Glutamatergic neuron (in vitro differentiated cells): ENCODE measurements at regions not wholly inside any gene's neighbourhood (a gene's known extent, or its start where the extent isn't known, plus 50 kb on each side); places are given as distances from the start of the nearest gene placed in this dataset.
"Not testable (repeated sequence)": the region's sequence is repeated elsewhere in the genome, so short reads cannot be mapped to it uniquely, and the experiment has no call there.

ENCODE experiments used
- DNase-seq: peaks from one replicate; pipeline ENCODE4 v3.0.0; 2022
- H3K27ac Mint-ChIP-seq: one replicate; pipeline ENCODE4 v1.8.0; 2020; ENCODE audit warnings: mild to moderate bottlenecking, mixed read lengths, inconsistent platforms; ENCODE audit not compliant: unreplicated experiment
- H3K27me3 Mint-ChIP-seq: one replicate; pipeline ENCODE4 v1.8.0; 2020; ENCODE audit warnings: mild to moderate bottlenecking, moderate library complexity, mixed read lengths, inconsistent platforms; ENCODE audit not compliant: unreplicated experiment
- H3K36me3 Mint-ChIP-seq: one replicate; pipeline ENCODE4 v1.8.0; 2020; ENCODE audit warnings: mild to moderate bottlenecking, mixed read lengths, inconsistent platforms; ENCODE audit not compliant: unreplicated experiment
- H3K4me1 Mint-ChIP-seq: one replicate; pipeline ENCODE4 v1.8.0; 2020; ENCODE audit warnings: mild to moderate bottlenecking, low read depth, mixed read lengths, inconsistent platforms; ENCODE audit not compliant: unreplicated experiment
- H3K4me3 Mint-ChIP-seq: one replicate; pipeline ENCODE4 v1.8.0; 2020; ENCODE audit warnings: mild to moderate bottlenecking, mixed read lengths, inconsistent platforms; ENCODE audit not compliant: unreplicated experiment
- H3K9me3 Mint-ChIP-seq: one replicate; pipeline ENCODE4 v1.8.0; 2020; ENCODE audit warnings: mild to moderate bottlenecking, moderate library complexity, mixed read lengths, inconsistent platforms; ENCODE audit not compliant: unreplicated experiment
- TF ChIP-seq, protein P1 (sequence below): fragments of 200-600 bp; sonication (generic); IDR thresholded peaks from one replicate; pipeline ENCODE4 v1.5.0; 2021; ENCODE audit not compliant: partially characterized antibody, unreplicated experiment

DNA sequence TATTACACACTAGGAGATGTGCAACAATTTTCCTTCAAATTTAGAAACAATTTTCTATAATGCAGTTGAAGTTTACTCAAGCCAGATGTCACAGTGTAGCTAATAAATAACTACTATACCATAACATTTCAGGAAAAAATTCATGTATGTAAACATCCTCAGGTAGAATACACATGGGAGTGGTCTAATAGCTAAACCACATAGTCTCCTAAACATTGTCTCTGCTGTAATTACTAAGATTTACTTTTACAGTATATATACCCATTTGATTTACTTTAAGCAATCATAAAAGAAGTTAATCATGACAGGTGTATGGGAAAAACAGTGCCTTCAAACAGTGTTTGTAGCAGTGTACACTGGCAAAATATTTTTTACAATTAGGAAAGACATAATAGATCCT lies 110.1 kb upstream of the GRM7 start:
- Mint-ChIP-seq H3K36me3 (peaks cover 5% of the 10 kb centered on the region), H3K4me3 (no peak overlapping the region), H3K9me3 (peaks cover 2% of the 10 kb centered on the region), H3K4me1 (no peaks in the 10 kb centered on the region), H3K27me3 (no peaks in the 10 kb centered on the region), H3K27ac (no peak overlapping the region)
- TF ChIP-seq, protein P1, sequence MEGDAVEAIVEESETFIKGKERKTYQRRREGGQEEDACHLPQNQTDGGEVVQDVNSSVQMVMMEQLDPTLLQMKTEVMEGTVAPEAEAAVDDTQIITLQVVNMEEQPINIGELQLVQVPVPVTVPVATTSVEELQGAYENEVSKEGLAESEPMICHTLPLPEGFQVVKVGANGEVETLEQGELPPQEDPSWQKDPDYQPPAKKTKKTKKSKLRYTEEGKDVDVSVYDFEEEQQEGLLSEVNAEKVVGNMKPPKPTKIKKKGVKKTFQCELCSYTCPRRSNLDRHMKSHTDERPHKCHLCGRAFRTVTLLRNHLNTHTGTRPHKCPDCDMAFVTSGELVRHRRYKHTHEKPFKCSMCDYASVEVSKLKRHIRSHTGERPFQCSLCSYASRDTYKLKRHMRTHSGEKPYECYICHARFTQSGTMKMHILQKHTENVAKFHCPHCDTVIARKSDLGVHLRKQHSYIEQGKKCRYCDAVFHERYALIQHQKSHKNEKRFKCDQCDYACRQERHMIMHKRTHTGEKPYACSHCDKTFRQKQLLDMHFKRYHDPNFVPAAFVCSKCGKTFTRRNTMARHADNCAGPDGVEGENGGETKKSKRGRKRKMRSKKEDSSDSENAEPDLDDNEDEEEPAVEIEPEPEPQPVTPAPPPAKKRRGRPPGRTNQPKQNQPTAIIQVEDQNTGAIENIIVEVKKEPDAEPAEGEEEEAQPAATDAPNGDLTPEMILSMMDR, result no peak
- DNase-seq, result no peak

DNA sequence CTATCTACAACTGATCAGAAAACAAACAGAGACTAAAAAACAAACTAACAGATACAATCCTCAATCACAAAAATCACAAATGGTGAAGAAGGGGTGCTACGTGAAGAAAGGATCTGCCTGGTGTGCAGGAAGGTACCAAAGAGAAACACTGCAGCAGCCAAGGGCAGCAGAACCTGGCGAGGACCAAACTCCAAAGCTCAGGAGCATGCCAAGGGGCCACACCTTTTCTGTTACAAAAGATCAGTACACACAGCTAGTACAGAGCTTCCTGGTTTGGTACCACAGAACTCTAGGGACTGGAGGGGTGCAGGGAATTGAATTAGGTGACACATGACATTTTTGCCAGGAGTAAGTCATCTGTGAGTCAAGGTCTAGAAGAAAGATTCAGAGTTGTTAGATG lies 107.4 kb upstream of the GRM7 start:
- Mint-ChIP-seq H3K9me3 (peaks cover 2% of the 10 kb centered on the region), H3K27ac (no peak overlapping the region)
- DNase-seq, result no peak

DNA sequence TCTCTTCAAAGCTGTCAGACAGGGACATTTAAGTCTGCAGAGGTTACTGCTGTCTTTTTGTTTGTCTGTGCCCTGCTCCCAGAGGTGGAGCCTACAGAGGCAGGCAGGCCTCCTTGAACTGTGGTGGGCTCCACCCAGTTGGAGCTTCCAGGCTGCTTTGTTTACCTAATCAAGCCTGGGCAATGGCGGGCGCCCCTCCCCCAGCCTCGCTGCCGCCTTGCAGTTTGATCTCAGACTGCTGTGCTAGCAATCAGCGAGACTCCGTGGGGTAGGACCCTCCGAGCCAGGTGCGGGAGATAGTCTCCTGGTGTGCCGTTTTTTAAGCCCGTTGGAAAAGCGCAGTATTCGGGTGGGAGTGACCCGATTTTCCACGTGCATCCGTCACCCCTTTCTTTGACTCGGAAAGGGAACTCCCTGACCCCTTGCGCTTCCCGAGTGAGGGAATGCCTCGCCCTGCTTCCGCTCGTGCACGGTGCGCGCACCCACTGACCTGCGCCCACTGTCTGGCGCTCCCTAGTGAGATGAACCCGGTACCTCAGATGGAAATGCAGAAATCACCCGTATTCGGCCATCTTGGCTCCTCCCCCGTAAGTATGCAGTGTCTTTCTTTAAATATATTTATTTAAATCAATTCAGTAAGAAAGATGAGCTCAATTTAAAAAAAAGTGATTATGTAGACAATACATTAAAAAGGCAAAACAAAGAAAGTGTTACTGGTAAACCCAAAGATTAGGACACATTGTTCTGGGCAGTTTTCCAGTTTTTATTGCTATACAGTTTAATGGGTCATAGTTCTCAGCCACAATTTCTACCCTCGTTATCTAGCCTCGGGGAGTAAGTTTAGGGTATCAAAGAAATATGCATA lies 91.2 kb upstream of the GRM7 start:
- not testable (repeated sequence) for H3K4me1 Mint-ChIP-seq, H3K27me3 Mint-ChIP-seq, DNase-seq, H3K36me3 Mint-ChIP-seq, H3K27ac Mint-ChIP-seq, H3K9me3 Mint-ChIP-seq, H3K4me3 Mint-ChIP-seq

More for the DNA sequence above, 107.4 kb upstream of the GRM7 start:
- Mint-ChIP-seq H3K4me3 (no peak overlapping the region), H3K36me3 (peaks cover 5% of the 10 kb centered on the region), H3K4me1 (no peaks in the 10 kb centered on the region), H3K27me3 (no peaks in the 10 kb centered on the region)
- TF ChIP-seq, protein P1, result no peak

DNA sequence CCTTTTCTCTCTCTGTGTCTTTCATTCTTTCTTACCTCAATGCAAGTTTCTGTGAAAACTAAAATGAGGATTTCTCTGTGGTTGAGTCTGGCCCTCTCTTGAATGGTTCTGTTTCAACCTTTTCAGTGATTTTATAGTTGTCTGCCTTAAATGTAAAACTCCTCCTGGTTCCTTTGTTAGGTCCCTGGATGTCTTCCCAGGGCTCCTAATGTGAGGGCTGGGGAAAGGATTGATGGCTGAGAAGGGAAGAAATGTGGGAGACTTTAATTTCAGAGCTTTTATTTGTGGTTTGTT lies 90.6 kb upstream of the GRM7 start:
- no peaks in the 10 kb centered on the region for H3K4me1 Mint-ChIP-seq
- no peaks in the 10 kb centered on the region for H3K36me3 Mint-ChIP-seq
- H3K4me3 Mint-ChIP-seq, result no peak overlapping the region
- no peak overlapping the region for H3K27ac Mint-ChIP-seq
- peaks cover 4% of the 10 kb centered on the region for H3K9me3 Mint-ChIP-seq
- DNase-seq, result no peak
- TF ChIP-seq, protein P1, result no peak
- H3K27me3 Mint-ChIP-seq, result peaks cover 2% of the 10 kb centered on the region

- H3K27ac Mint-ChIP-seq, result no peak overlapping the region
Observed at GRCh38 chr3:6771171-6771570, 89.7 kb upstream of the GRM7 start.

More at GRCh38 chr3:6771171-6771570, 89.7 kb upstream of the GRM7 start:
- Mint-ChIP-seq H3K36me3 (no peaks in the 10 kb centered on the region), H3K27me3 (peaks cover 2% of the 10 kb centered on the region), H3K4me1 (no peaks in the 10 kb centered on the region), H3K4me3 (no peak overlapping the region), H3K9me3 (peaks cover 4% of the 10 kb centered on the region)
- TF ChIP-seq, protein P1, result no peak
- no peak for DNase-seq
